SU-DHL-6 (cell line): ENCODE measurements at regions not wholly inside any gene's neighbourhood (a gene's known extent, or its start where the extent isn't known, plus 50 kb on each side); places are given as distances from the start of the nearest gene placed in this dataset.

Source experiments
- EZH2phosphoT487 ChIP-seq: fragments of 200-600 bp; sonication (generic), shearing (Covaris generic); conservative IDR thresholded peaks from 2 replicates; pipeline ENCODE4 v1.6.1; 2018; ENCODE audit warnings: mild to moderate bottlenecking, antibody characterized with exemption, low read length, moderate library complexity, mixed read lengths
- TF ChIP-seq, protein P1 (sequence below): fragments of 200-600 bp; sonication (generic); IDR thresholded peaks from one replicate; pipeline ENCODE4 v1.5.1; 2017; ENCODE audit warnings: antibody characterized with exemption, mild to moderate bottlenecking, low read length, moderate library complexity; ENCODE audit not compliant: insufficient read depth, poor library complexity, severe bottlenecking

DNA sequence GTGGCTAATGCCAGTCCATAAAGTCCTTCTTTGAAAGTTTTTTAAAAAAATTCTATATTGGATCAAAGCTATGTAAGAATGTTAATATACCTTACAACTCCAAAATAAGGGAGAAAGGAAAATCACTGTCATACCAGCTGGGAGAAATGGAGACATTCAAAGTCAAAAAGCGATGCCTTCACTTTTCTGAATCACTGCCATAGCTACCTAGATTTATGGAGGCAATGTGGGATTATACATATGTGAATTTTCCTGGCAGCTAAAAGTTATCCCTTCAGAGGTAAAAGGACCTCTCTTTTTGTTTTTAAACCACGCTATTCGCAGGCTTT lies 59.6 kb upstream of the PDE3B start:
- TF ChIP-seq, protein P1, sequence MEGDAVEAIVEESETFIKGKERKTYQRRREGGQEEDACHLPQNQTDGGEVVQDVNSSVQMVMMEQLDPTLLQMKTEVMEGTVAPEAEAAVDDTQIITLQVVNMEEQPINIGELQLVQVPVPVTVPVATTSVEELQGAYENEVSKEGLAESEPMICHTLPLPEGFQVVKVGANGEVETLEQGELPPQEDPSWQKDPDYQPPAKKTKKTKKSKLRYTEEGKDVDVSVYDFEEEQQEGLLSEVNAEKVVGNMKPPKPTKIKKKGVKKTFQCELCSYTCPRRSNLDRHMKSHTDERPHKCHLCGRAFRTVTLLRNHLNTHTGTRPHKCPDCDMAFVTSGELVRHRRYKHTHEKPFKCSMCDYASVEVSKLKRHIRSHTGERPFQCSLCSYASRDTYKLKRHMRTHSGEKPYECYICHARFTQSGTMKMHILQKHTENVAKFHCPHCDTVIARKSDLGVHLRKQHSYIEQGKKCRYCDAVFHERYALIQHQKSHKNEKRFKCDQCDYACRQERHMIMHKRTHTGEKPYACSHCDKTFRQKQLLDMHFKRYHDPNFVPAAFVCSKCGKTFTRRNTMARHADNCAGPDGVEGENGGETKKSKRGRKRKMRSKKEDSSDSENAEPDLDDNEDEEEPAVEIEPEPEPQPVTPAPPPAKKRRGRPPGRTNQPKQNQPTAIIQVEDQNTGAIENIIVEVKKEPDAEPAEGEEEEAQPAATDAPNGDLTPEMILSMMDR, result no peak
- TF ChIP-seq EZH2phosphoT487, result no peak
